Adrenal gland (tissue), 5 donors: ENCODE measurements at regions not wholly inside any gene's neighbourhood (a gene's known extent, or its start where the extent isn't known, plus 50 kb on each side); places are given as distances from the start of the nearest gene placed in this dataset.

Experiments used
- CTCF ChIP-seq, 6 experiments: fragments of 450-650 bp in 4 of 6; fragments of 200-600 bp in 2 of 6; sonication (generic) in 1 of 6; IDR thresholded peaks; 1 replicate in 5 of 6; 2 replicates in 1 of 6; pipeline versions ENCODE4 v1.5.1 to v1.8.0; 2016 to 2021; ENCODE audit warnings: antibody characterized with exemption in 6 of 6, mild to moderate bottlenecking in 2 of 6, moderate library complexity in 1 of 6
- POLR2A ChIP-seq, 2 donors: fragments of 450-650 bp; IDR thresholded peaks; one replicate each; pipeline ENCODE4 v1.6.1; 2017; ENCODE audit warnings: antibody characterized with exemption in 2 of 2, mild to moderate bottlenecking in 2 of 2, moderate library complexity in 1 of 2
- donor health status: DM: no; HTN: no; CAD: no.

- TF ChIP-seq CTCF (IDR thresholded peaks at IDR 0.05) (no peak), POLR2A (IDR thresholded peaks at IDR 0.05) (no peak)
Observed at GRCh38 chr13:106722620-106723019, 154.7 kb upstream of the ARGLU1 start.
